CD4-positive, alpha-beta T cell (primary cell): ENCODE measurements at regions not wholly inside any gene's neighbourhood (a gene's known extent, or its start where the extent isn't known, plus 50 kb on each side); places are given as distances from the start of the nearest gene placed in this dataset.
"Not testable (repeated sequence)": the region's sequence is repeated elsewhere in the genome, so short reads cannot be mapped to it uniquely, and the experiment has no call there.

Source experiments
- ATAC-seq: fragments of 200-7000 bp; cut with Tn5 transposase; one replicate; pipeline ENCODE4 v1.10.0; 2022; ENCODE audit warnings: mild to moderate bottlenecking; ENCODE audit not compliant: poor library complexity
- CTCF ChIA-PET: fragments of 350-600 bp; sonication (Branson Sonifier 250); formaldehyde crosslinking; loops from one replicate; lab custom pipeline; 2021; ENCODE audit warnings: antibody characterized with exemption, inconsistent platforms; lab: Charles Lee
- POLR2A ChIA-PET: fragments of 350-600 bp; sonication (Branson Sonifier 250); formaldehyde crosslinking; loops from one replicate; lab custom pipeline; 2021; ENCODE audit warnings: antibody characterized with exemption, inconsistent platforms; lab: Charles Lee
- DNase-seq, 14 experiments: peaks; one replicate each; pipeline ENCODE4 v3.0.0-alpha.2; 2013 to 2020; ENCODE audit warnings: mixed read lengths in 2 of 14
- H3K27ac ChIP-seq, 2 donors: one replicate each; pipeline versions ENCODE4 v1.5.1 to v1.7.0; 2013; ENCODE audit warnings: low read length in 2 of 2, low read depth in 1 of 2, mild to moderate bottlenecking in 1 of 2
- H3K27me3 ChIP-seq, 2 experiments: 1 replicate in 1 of 2; 2 replicates in 1 of 2; pipeline versions ENCODE4 v1.6.1 to v1.7.0; 2013; ENCODE audit warnings: low read length in 2 of 2, control low read depth in 1 of 2, mild to moderate bottlenecking in 1 of 2, moderate library complexity in 1 of 2; ENCODE audit not compliant: insufficient read depth in 2 of 2, control insufficient read depth in 1 of 2
- H3K36me3 ChIP-seq: one replicate; pipeline ENCODE4 v1.6.1; 2013; ENCODE audit warnings: low read length, control low read depth; ENCODE audit not compliant: insufficient read depth
- H3K4me1 ChIP-seq: one replicate; pipeline ENCODE4 v1.6.1; 2013; ENCODE audit warnings: low read length, control low read depth; ENCODE audit not compliant: insufficient read depth
- H3K4me3 ChIP-seq: one replicate; pipeline ENCODE4 v1.5.1; 2013; ENCODE audit warnings: mild to moderate bottlenecking, low read length, moderate library complexity
- H3K9me3 ChIP-seq, 2 experiments: 1 replicate in 1 of 2; 2 replicates in 1 of 2; pipeline versions ENCODE4 v1.6.1 to v1.7.0; 2013; ENCODE audit warnings: low read length in 2 of 2, mild to moderate bottlenecking in 2 of 2, control low read depth in 1 of 2, moderate library complexity in 1 of 2; ENCODE audit not compliant: control insufficient read depth in 1 of 2, insufficient read depth in 1 of 2
- H3K27ac Mint-ChIP-seq: one replicate; pipeline ENCODE4 v1.8.0; 2020; ENCODE audit warnings: mixed read lengths
- H3K27me3 Mint-ChIP-seq: one replicate; pipeline ENCODE4 v1.8.0; 2021; ENCODE audit warnings: mixed read lengths
- H3K36me3 Mint-ChIP-seq: one replicate; pipeline ENCODE4 v1.8.0; 2021; ENCODE audit warnings: low read depth, mixed read lengths
- H3K4me1 Mint-ChIP-seq: one replicate; pipeline ENCODE4 v1.8.0; 2021; ENCODE audit warnings: low read depth, mixed read lengths
- H3K4me3 Mint-ChIP-seq: one replicate; pipeline ENCODE4 v1.8.0; 2020; ENCODE audit warnings: mild to moderate bottlenecking, mixed read lengths
- H3K9me3 Mint-ChIP-seq: one replicate; pipeline ENCODE4 v1.8.0; 2020; ENCODE audit warnings: mixed read lengths
- intact Hi-C, 2 experiments: fragments of 100-400 bp; cut with DNase I in 1 of 2; cut with micrococcal nuclease in 1 of 2; formaldehyde crosslinking; loops; one replicate each; pipeline versions ENCODE4 v1.15.1 to v1.9.0; 2023 to 2025; cut with DNase I, micrococcal nuclease

DNA sequence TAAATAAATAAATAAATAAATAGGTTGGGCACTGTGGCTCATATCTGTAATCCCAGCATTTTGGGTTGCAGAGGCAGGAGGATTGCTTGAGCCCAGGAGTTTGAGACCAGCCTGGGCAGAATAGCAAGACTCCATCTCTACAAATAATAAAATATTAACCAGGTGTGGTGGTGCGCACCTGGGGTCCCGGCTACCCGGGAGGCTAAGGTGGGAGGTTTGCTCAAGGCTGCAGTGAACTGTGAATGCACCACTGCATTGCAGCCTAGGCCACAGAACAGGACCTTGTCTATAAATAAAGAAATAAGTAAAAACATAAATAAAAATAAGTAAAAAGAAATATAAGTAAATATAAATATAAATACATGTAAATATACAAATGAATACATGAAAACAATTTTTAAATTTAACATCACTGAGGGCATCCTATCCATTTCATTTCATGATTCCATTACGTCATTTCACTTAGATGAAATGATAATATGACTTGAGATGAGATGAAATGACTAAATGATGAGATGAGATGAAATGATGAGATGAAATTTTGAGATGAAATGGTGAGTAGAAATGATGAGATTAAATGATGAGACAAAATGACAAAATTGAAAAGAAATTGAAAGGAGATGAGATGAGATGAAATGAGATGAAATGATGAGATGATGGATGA, 233.4 kb downstream of the GOLGA6L6 start:
- H3K4me3 ChIP-seq, ATAC-seq, H3K4me1 ChIP-seq, H3K4me3 Mint-ChIP-seq, POLR2A ChIA-PET, H3K36me3 Mint-ChIP-seq, H3K4me1 Mint-ChIP-seq, H3K27me3 ChIP-seq, H3K27me3 Mint-ChIP-seq, H3K9me3 Mint-ChIP-seq, H3K27ac Mint-ChIP-seq, CTCF ChIA-PET, H3K36me3 ChIP-seq, DNase-seq, H3K27ac ChIP-seq: not testable (repeated sequence)
- intact Hi-C loops = loop anchor here in 1 of 2 experiments (5.0 kb wide), 1 partner anchor 84 kb away; no protein-coding TSS in a partner anchor
- H3K9me3 ChIP-seq = peaks cover 0 to 42% of the 10 kb centered on the region in 2 experiments

DNA sequence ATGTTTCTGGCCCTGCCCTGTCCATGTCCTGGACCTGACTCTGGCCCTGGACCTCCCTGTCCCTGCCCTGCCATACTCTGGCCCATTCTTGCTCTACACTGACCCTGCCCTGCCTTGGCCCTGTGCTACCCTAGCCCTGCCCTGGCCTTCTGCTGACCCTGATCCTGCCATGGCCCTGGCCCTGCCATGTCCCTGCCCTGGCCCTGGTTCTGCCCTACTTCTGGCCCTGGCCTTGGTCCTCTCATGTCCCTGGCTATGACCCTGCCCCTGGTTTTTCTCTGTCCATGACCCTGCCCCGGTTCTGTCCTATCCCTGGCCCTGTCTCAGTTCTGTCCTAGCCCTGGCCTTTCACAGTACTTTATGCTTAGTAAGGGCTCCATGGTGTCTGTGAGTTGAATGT, 234.5 kb downstream of the GOLGA6L6 start:
- H3K27me3 Mint-ChIP-seq, H3K27ac ChIP-seq, H3K4me3 Mint-ChIP-seq, POLR2A ChIA-PET, H3K27me3 ChIP-seq, H3K36me3 ChIP-seq, H3K27ac Mint-ChIP-seq, H3K9me3 Mint-ChIP-seq, CTCF ChIA-PET, ATAC-seq, DNase-seq, H3K4me3 ChIP-seq, H3K4me1 ChIP-seq, H3K36me3 Mint-ChIP-seq, H3K4me1 Mint-ChIP-seq: not testable (repeated sequence)
- intact Hi-C loops = loop anchor here in 1 of 2 experiments (5.0 kb wide), 1 partner anchor 85 kb away; no protein-coding TSS in a partner anchor
- H3K9me3 ChIP-seq = peaks cover 0 to 52% of the 10 kb centered on the region in 2 experiments

DNA sequence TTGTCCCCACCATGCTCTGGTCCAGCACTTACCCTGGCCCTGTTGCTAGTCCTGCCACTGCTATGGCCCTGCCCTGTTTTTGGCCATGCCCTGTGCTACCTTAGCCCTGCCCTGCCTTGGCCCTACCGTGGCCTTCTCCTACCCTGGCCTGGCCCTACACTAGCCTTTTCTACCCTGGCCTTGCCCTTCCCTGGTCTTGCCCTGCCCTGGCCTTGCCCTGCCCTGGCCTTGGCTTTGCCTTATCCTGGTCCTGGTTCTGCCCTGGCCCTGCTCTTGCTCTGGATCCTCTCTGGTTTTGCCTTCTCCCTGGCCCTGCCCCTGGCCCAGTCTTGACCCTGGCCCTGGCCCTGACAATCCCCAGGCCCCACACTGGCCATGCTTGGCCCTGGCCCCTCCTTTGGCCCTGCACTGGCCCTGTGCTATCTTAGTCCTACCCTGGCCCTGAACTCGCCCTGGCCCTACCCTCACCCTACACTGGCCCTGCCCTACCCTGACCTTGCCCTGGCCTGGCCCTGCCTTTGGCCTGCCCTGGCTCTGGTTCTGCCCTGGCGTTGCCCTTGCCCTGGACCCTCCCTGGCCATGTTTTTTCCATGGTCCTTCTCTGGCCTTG, 235.0 kb downstream of the GOLGA6L6 start:
- H3K27me3 ChIP-seq, POLR2A ChIA-PET, H3K36me3 ChIP-seq, H3K27me3 Mint-ChIP-seq, H3K9me3 Mint-ChIP-seq, H3K4me1 Mint-ChIP-seq, ATAC-seq, H3K4me1 ChIP-seq, H3K4me3 ChIP-seq, H3K27ac Mint-ChIP-seq, H3K27ac ChIP-seq, DNase-seq, CTCF ChIA-PET, H3K36me3 Mint-ChIP-seq, H3K4me3 Mint-ChIP-seq: not testable (repeated sequence)
- H3K9me3 ChIP-seq = peaks cover 0 to 57% of the 10 kb centered on the region in 2 experiments
- intact Hi-C loops = loop anchor here in 1 of 2 experiments (5.0 kb wide), 1 partner anchor 86 kb away; no protein-coding TSS in a partner anchor

- intact Hi-C loops = loop anchor here in 1 of 2 experiments (5.0 kb wide), 1 partner anchor 86 kb away; no protein-coding TSS in a partner anchor
- POLR2A ChIA-PET, H3K27me3 Mint-ChIP-seq, H3K4me3 ChIP-seq, H3K27ac ChIP-seq, H3K27me3 ChIP-seq, H3K36me3 Mint-ChIP-seq, H3K4me1 Mint-ChIP-seq, H3K27ac Mint-ChIP-seq, H3K36me3 ChIP-seq, DNase-seq, CTCF ChIA-PET, H3K4me1 ChIP-seq, ATAC-seq, H3K9me3 Mint-ChIP-seq, H3K4me3 Mint-ChIP-seq: not testable (repeated sequence)
- peaks cover 0 to 58% of the 10 kb centered on the region in 2 experiments for H3K9me3 ChIP-seq
Measured at GRCh38 chr15:20305912-20306311, 235.7 kb downstream of the GOLGA6L6 start.

GRCh38 chr15:20305015-20305465, 236.6 kb downstream of the GOLGA6L6 start:
- H3K27me3 ChIP-seq, H3K4me1 ChIP-seq, H3K27ac ChIP-seq, CTCF ChIA-PET, POLR2A ChIA-PET, H3K4me3 Mint-ChIP-seq, H3K27ac Mint-ChIP-seq, H3K27me3 Mint-ChIP-seq, H3K9me3 Mint-ChIP-seq, H3K36me3 Mint-ChIP-seq, ATAC-seq, H3K4me1 Mint-ChIP-seq, H3K36me3 ChIP-seq, DNase-seq, H3K4me3 ChIP-seq: not testable (repeated sequence)
- H3K9me3 ChIP-seq = peaks cover 0 to 65% of the 10 kb centered on the region in 2 experiments
- intact Hi-C loops = loop anchor here in 1 of 2 experiments (5.0 kb wide), 1 partner anchor 87 kb away; no protein-coding TSS in a partner anchor

DNA sequence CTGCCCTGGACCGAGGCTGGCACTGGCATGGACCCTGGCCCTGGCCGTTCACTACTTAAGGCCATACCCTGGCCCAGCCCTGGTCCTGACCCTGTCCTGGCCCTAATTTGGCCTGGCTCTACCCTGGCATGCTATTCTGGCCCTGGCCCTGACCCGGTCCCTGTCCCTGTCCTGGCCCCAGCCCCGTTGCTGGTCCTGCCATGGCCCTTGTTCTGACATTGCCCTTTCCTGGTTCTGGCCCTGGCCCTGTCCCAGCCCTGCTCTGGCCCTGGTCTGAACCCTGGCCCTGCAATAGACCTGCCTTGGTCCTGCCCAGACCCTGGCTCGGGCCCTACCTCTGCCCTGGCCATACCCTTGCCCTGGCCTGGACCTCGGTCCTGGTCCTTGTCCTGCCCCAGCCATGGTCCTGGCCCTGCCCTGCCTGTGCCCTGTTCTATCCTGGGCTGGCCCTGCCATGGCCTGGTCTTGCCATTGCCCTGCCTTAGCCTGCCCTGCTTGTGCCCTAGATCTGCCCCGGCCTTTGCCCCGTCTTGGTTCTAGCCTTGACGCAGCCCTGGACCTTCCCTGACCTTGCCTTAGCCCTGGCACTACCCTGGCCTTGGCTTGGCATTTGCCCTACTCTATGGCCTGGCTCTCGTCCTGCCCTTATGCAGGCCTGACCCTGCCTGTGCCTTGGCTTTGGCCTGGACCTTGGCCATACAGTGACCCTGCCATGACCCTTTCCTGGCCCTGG, 237.2 kb downstream of the GOLGA6L6 start:
- intact Hi-C loops = loop anchor here in 1 of 2 experiments (5.0 kb wide), 1 partner anchor 88 kb away; no protein-coding TSS in a partner anchor
- H3K9me3 Mint-ChIP-seq, H3K27ac ChIP-seq, H3K4me1 ChIP-seq, H3K4me3 Mint-ChIP-seq, POLR2A ChIA-PET, H3K27me3 Mint-ChIP-seq, DNase-seq, CTCF ChIA-PET, ATAC-seq, H3K4me3 ChIP-seq, H3K36me3 ChIP-seq, H3K36me3 Mint-ChIP-seq, H3K4me1 Mint-ChIP-seq, H3K27ac Mint-ChIP-seq, H3K27me3 ChIP-seq: not testable (repeated sequence)
- peaks cover 0 to 65% of the 10 kb centered on the region in 2 experiments for H3K9me3 ChIP-seq
